ENCODE measurements at regions not wholly inside any gene's neighbourhood (a gene's known extent, or its start where the extent isn't known, plus 50 kb on each side); places are given as distances from the start of the nearest gene placed in this dataset.
"Not testable (repeated sequence)": the region's sequence is repeated elsewhere in the genome, so short reads cannot be mapped to it uniquely, and the experiment has no call there.

GRCh38 chr6:115133790-115134189 lies 791.0 kb upstream of the HS3ST5 start:
- Histone ChIP-seq H3K4me3 (replicated peaks in 1 of 2; ENCODE audit: low read depth in 1 of 2, low read length in 2 of 2) (no peak overlapping the region), H3K9me2 (ENCODE audit: insufficient read depth) (no peaks in the 10 kb centered on the region), H3K4me2 (ENCODE audit: low read length) (no peak overlapping the region), H2AFZ (ENCODE audit: low read depth, low read length, poor library complexity, severe bottlenecking) (no peak overlapping the region), H4K20me1 (ENCODE audit: insufficient read depth) (no peaks in the 10 kb centered on the region), H3K9ac (ENCODE audit: low read length) (no peak overlapping the region), H3K36me3 (ENCODE audit: control insufficient read depth in 1 of 2, insufficient read depth in 2 of 2, low read length in 2 of 2) (no peaks in the 10 kb centered on the region), H3K27ac (ENCODE audit: low read depth, low read length) (no peak overlapping the region), H3K79me2 (ENCODE audit: insufficient read depth, low read length) (no peaks in the 10 kb centered on the region), H3K9me3 (ENCODE audit: control insufficient read depth in 1 of 2, insufficient read depth in 1 of 2, low read depth in 1 of 2, low read length in 2 of 2) (no peaks in the 10 kb centered on the region), H3K4me1 (ENCODE audit: control insufficient read depth in 1 of 2, insufficient read depth in 2 of 2, low read length in 2 of 2) (no peaks in the 10 kb centered on the region), H3K27me3 (ENCODE audit: insufficient read depth, low read length) (no peaks in the 10 kb centered on the region)
- ChIA-PET RAD21 (ENCODE audit: low non-redundant PET in 1 of 2, low total read pairs in 2 of 2, uncharacterized antibody in 2 of 2, unreplicated experiment in 2 of 2) (no interaction called here), CTCF (no interaction called here), POLR2A (no interaction called here)
- intact Hi-C loops (cut with micrococcal nuclease): no loop called here
- BruUV-seq (replicated peaks): no TSS peak
- TF ChIP-seq CEBPB (IDR thresholded peaks at IDR 0.05; ENCODE audit: low read depth) (0 out of 2 replicates have a peak, but pooled peaks have one; percentile 24), POLR2AphosphoS5 (IDR thresholded peaks at IDR 0.05; ENCODE audit: low read depth, low read length) (no peak)
- no peak for ATAC-seq
- no peak for DNase-seq (ENCODE audit: low read depth, low spot score)

- no TSS peak for BruUV-seq (replicated peaks)
- DNase-seq (ENCODE audit: low read depth, low spot score): no peak
- ChIA-PET RAD21 (ENCODE audit: low non-redundant PET in 1 of 2, low total read pairs in 2 of 2, uncharacterized antibody in 2 of 2, unreplicated experiment in 2 of 2) (no interaction called here), CTCF (no interaction called here), POLR2A (no interaction called here)
- intact Hi-C loops (cut with micrococcal nuclease): no loop called here
- Histone ChIP-seq H4K20me1 (ENCODE audit: insufficient read depth) (no peaks in the 10 kb centered on the region), H3K4me2 (ENCODE audit: low read length) (no peak overlapping the region), H3K36me3 (ENCODE audit: control insufficient read depth in 1 of 2, insufficient read depth in 2 of 2, low read length in 2 of 2) (no peaks in the 10 kb centered on the region), H3K9me2 (ENCODE audit: insufficient read depth) (no peaks in the 10 kb centered on the region), H3K4me3 (replicated peaks in 1 of 2; ENCODE audit: low read depth in 1 of 2, low read length in 2 of 2) (no peak overlapping the region), H3K79me2 (ENCODE audit: insufficient read depth, low read length) (no peaks in the 10 kb centered on the region), H3K27ac (ENCODE audit: low read depth, low read length) (no peak overlapping the region), H3K9ac (ENCODE audit: low read length) (no peak overlapping the region), H3K9me3 (ENCODE audit: control insufficient read depth in 1 of 2, insufficient read depth in 1 of 2, low read depth in 1 of 2, low read length in 2 of 2) (no peaks in the 10 kb centered on the region), H2AFZ (ENCODE audit: low read depth, low read length, poor library complexity, severe bottlenecking) (no peak overlapping the region), H3K27me3 (ENCODE audit: insufficient read depth, low read length) (no peaks in the 10 kb centered on the region), H3K4me1 (ENCODE audit: control insufficient read depth in 1 of 2, insufficient read depth in 2 of 2, low read length in 2 of 2) (no peaks in the 10 kb centered on the region)
- no peak for TF ChIP-seq JUND (IDR thresholded peaks at IDR 0.05)
- no peak for TF ChIP-seq CBX3 (IDR thresholded peaks at IDR 0.05; ENCODE audit: low read depth)
- TF ChIP-seq EGR1 (IDR thresholded peaks at IDR 0.05; ENCODE audit: low read depth): no peak
- TF ChIP-seq SP1 (IDR thresholded peaks at IDR 0.05; ENCODE audit: low read depth): no peak
- no peak for TF ChIP-seq POLR2AphosphoS5 (IDR thresholded peaks at IDR 0.05; ENCODE audit: low read depth, low read length)
- no peak for TF ChIP-seq POLR2A (IDR thresholded peaks at IDR 0.05; ENCODE audit: borderline replicate concordance, extremely low read depth, insufficient read depth, insufficient read length)
- ATAC-seq: no peak
These were observed 789.1 kb upstream of the HS3ST5 start for GRCh38 chr6:115131709-115132490.

- H2AFZ ChIP-seq (ENCODE audit: low read depth, low read length, poor library complexity, severe bottlenecking); H3K79me2 ChIP-seq (ENCODE audit: insufficient read depth, low read length); H3K9ac ChIP-seq (ENCODE audit: low read length); H3K9me3 ChIP-seq (ENCODE audit: control insufficient read depth in 1 of 2, insufficient read depth in 1 of 2, low read depth in 1 of 2, low read length in 2 of 2); H3K4me1 ChIP-seq (ENCODE audit: control insufficient read depth in 1 of 2, insufficient read depth in 2 of 2, low read length in 2 of 2); H3K27ac ChIP-seq (ENCODE audit: low read depth, low read length); RAD21 ChIA-PET (ENCODE audit: low non-redundant PET in 1 of 2, low total read pairs in 2 of 2, uncharacterized antibody in 2 of 2, unreplicated experiment in 2 of 2); BruUV-seq (replicated peaks); DNase-seq (ENCODE audit: low read depth, low spot score); H3K27me3 ChIP-seq (ENCODE audit: insufficient read depth, low read length); POLR2A ChIA-PET; H3K4me2 ChIP-seq (ENCODE audit: low read length); intact Hi-C loops (cut with micrococcal nuclease); H3K4me3 ChIP-seq (replicated peaks in 1 of 2; ENCODE audit: low read depth in 1 of 2, low read length in 2 of 2); H4K20me1 ChIP-seq (ENCODE audit: insufficient read depth); ATAC-seq; CTCF ChIA-PET; H3K36me3 ChIP-seq (ENCODE audit: control insufficient read depth in 1 of 2, insufficient read depth in 2 of 2, low read length in 2 of 2); H3K9me2 ChIP-seq (ENCODE audit: insufficient read depth): not testable (repeated sequence)
These were observed 778.7 kb upstream of the HS3ST5 start for GRCh38 chr6:115121513-115121912.
